GM23338 (cell line): ENCODE measurements at regions not wholly inside any gene's neighbourhood (a gene's known extent, or its start where the extent isn't known, plus 50 kb on each side); places are given as distances from the start of the nearest gene placed in this dataset.

Source experiments
- ATAC-seq: fragments of 200-7000 bp; cut with Tn5 transposase; 3 replicates; pipeline ENCODE4 v1.9.1; 2020
- DNase-seq: peaks from one replicate; pipeline ENCODE4 v3.0.0-alpha.2; 2015; ENCODE audit warnings: low spot score
- H2AFZ ChIP-seq: fragments of 200-600 bp; sonication (generic); 2 replicates; pipeline ENCODE4 v1.8.0; 2016; ENCODE audit warnings: antibody characterized with exemption, mild to moderate bottlenecking, moderate library complexity
- H3F3A ChIP-seq: fragments of 200-600 bp; sonication (generic); replicated peaks from 2 replicates; pipeline ENCODE4 v1.8.0; 2017; ENCODE audit warnings: antibody characterized with exemption, mixed run types, low read depth
- H3K27ac ChIP-seq: fragments of 200-600 bp; sonication (generic); 2 replicates; pipeline ENCODE4 v1.6.1; 2016; ENCODE audit warnings: low read depth
- H3K27me3 ChIP-seq: fragments of 200-600 bp; sonication (generic); 2 replicates; pipeline ENCODE4 v1.8.0; 2016; ENCODE audit warnings: mild to moderate bottlenecking, mixed run types, moderate library complexity; ENCODE audit not compliant: insufficient read depth
- H3K36me3 ChIP-seq: fragments of 200-600 bp; sonication (generic); 2 replicates; pipeline ENCODE4 v1.8.0; 2016; ENCODE audit warnings: mild to moderate bottlenecking; ENCODE audit not compliant: insufficient read depth
- H3K4me1 ChIP-seq: fragments of 200-600 bp; sonication (generic); 2 replicates; pipeline ENCODE4 v1.8.0; 2016; ENCODE audit warnings: mild to moderate bottlenecking, moderate library complexity; ENCODE audit not compliant: insufficient read depth
- H3K4me2 ChIP-seq: fragments of 200-600 bp; sonication (generic); 2 replicates; pipeline ENCODE4 v1.7.1; 2017; ENCODE audit warnings: mixed run types
- H3K4me3 ChIP-seq: fragments of 200-600 bp; sonication (generic); 2 replicates; pipeline ENCODE4 v1.6.1; 2016; ENCODE audit warnings: mixed run types
- H3K79me2 ChIP-seq: fragments of 200-600 bp; sonication (generic); replicated peaks from 2 replicates; pipeline ENCODE4 v1.8.0; 2017; ENCODE audit warnings: mild to moderate bottlenecking; ENCODE audit not compliant: insufficient read depth
- H3K9me2 ChIP-seq: fragments of 200-600 bp; sonication (generic); 2 replicates; pipeline ENCODE4 v1.8.0; 2017; ENCODE audit not compliant: insufficient read depth
- H4K20me1 ChIP-seq: fragments of 200-600 bp; sonication (generic); replicated peaks from 2 replicates; pipeline ENCODE4 v1.8.0; 2017; ENCODE audit warnings: mild to moderate bottlenecking; ENCODE audit not compliant: insufficient read depth
- H3K27ac Mint-ChIP-seq: 2 replicates; pipeline ENCODE4 v1.8.0; 2020; ENCODE audit warnings: inconsistent platforms, mild to moderate bottlenecking, moderate library complexity, mixed read lengths
- H3K27me3 Mint-ChIP-seq: 3 replicates; pipeline ENCODE4 v1.8.0; 2022; ENCODE audit warnings: low read depth, mild to moderate bottlenecking, moderate library complexity, mixed read lengths, inconsistent platforms; ENCODE audit not compliant: insufficient read depth, poor library complexity
- H3K36me3 Mint-ChIP-seq: 3 replicates; pipeline ENCODE4 v1.8.0; 2021; ENCODE audit warnings: low read depth, mild to moderate bottlenecking, inconsistent platforms, moderate library complexity, mixed read lengths
- H3K4me1 Mint-ChIP-seq: 3 replicates; pipeline ENCODE4 v1.8.0; 2020; ENCODE audit warnings: mild to moderate bottlenecking, inconsistent platforms, mixed read lengths
- H3K4me3 Mint-ChIP-seq: 3 replicates; pipeline ENCODE4 v1.8.0; 2021; ENCODE audit warnings: moderate library complexity, mild to moderate bottlenecking, inconsistent platforms, mixed read lengths
- H3K9me3 Mint-ChIP-seq: 3 replicates; pipeline ENCODE4 v1.8.0; 2020; ENCODE audit warnings: moderate library complexity, mild to moderate bottlenecking, inconsistent platforms, mixed read lengths
- CREB1 ChIP-seq: fragments of 250-450 bp; sonication (Bioruptor Pico); IDR thresholded peaks from 2 replicates; pipeline ENCODE4 v1.5.0; 2020; ENCODE audit warnings: low read depth, mild to moderate bottlenecking, moderate library complexity
- CTCF ChIP-seq, 2 experiments: fragments of 200-600 bp in 1 of 2; sonication (generic) in 1 of 2; conservative IDR thresholded peaks; 2 replicates each; pipeline versions ENCODE4 v1.5.1 to v1.6.1; 2016 to 2017; ENCODE audit warnings: antibody characterized with exemption in 2 of 2, low read depth in 2 of 2, mild to moderate bottlenecking in 2 of 2, moderate library complexity in 1 of 2
- EZH2phosphoT487 ChIP-seq: fragments of 200-600 bp; sonication (generic); IDR thresholded peaks from one replicate; pipeline ENCODE4 v1.8.1; 2018; ENCODE audit warnings: antibody characterized with exemption; ENCODE audit not compliant: unreplicated experiment
- JUNB ChIP-seq: IDR thresholded peaks from one replicate; pipeline ENCODE4 v1.6.1; 2016; ENCODE audit warnings: antibody characterized with exemption; ENCODE audit not compliant: unreplicated experiment
- NANOG ChIP-seq: IDR thresholded peaks from 2 replicates; pipeline ENCODE4 v1.6.1; 2016; ENCODE audit warnings: antibody characterized with exemption, borderline replicate concordance
- POLR2AphosphoS5 ChIP-seq: IDR thresholded peaks from 2 replicates; pipeline ENCODE4 v1.6.1; 2016; ENCODE audit warnings: antibody characterized with exemption, low read depth
- REST ChIP-seq: IDR thresholded peaks from one replicate; pipeline ENCODE4 v1.6.1; 2018; ENCODE audit warnings: antibody characterized with exemption; ENCODE audit not compliant: unreplicated experiment
- ZNF114 ChIP-seq: fragments of 250-450 bp; sonication (Bioruptor Pico); IDR thresholded peaks from 2 replicates; pipeline ENCODE4 v1.5.0; 2020; ENCODE audit warnings: mild to moderate bottlenecking, moderate library complexity
- ZNF331 ChIP-seq: fragments of 250-450 bp; sonication (Bioruptor Pico); IDR thresholded peaks from 2 replicates; pipeline ENCODE4 v1.5.0; 2020; ENCODE audit warnings: low read depth, mild to moderate bottlenecking, moderate library complexity
- ZNF462 ChIP-seq: fragments of 250-450 bp; sonication (Bioruptor Pico); IDR thresholded peaks from 2 replicates; pipeline ENCODE4 v1.5.0; 2020; ENCODE audit warnings: mild to moderate bottlenecking, moderate library complexity
- TF ChIP-seq, protein P1 (sequence below): IDR thresholded peaks from 2 replicates; pipeline ENCODE4 v1.6.1; 2016; ENCODE audit warnings: antibody characterized with exemption

DNA sequence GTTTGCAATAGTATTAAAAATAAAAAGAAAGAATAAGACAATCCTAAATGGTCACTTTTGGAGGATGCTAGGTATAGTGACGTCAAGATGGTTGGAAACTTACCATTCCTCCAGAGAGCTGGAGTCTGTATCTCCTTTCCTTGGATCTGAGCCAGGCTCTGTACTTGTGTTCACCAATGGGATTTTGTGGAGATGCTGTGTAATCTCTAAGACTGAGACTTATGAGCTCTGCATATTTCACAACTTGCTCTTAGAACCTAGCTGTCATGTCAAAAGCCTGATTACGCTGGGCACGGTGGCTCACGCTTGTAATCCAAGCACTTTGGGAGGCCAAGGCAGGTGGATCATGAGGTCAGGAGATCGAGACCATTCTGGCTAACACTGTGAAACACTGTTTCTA, 126.8 kb upstream of the CLSTN2 start (continued):
- no peak for TF ChIP-seq REST
- no peak for TF ChIP-seq NANOG
- TF ChIP-seq CTCF (conservative IDR thresholded peaks at IDR 0.05; ENCODE audit: low read depth in 2 of 2) = no peak

GRCh38 chr3:139803294-139803693, 125.5 kb upstream of the NMNAT3 start:
- Histone ChIP-seq H4K20me1 (no peaks in the 10 kb centered on the region), H3F3A (no peaks in the 10 kb centered on the region), H3K9me2 (peaks cover 6% of the 10 kb centered on the region; the same call in 1 of the 2 replicates), H3K79me2 (no peaks in the 10 kb centered on the region), H3K27ac (no peak overlapping the region), H3K4me1 (no peaks in the 10 kb centered on the region), H3K27me3 (no peaks in the 10 kb centered on the region), H3K4me3 (no peak overlapping the region), H3K36me3 (no peaks in the 10 kb centered on the region), H2AFZ (no peak overlapping the region), H3K4me2 (no peak overlapping the region)
- Mint-ChIP-seq H3K27me3 (no peaks in the 10 kb centered on the region), H3K9me3 (peaks cover 2% of the 10 kb centered on the region; the same call in 1 of the 3 replicates), H3K36me3 (no peaks in the 10 kb centered on the region), H3K4me3 (no peak overlapping the region), H3K4me1 (no peaks in the 10 kb centered on the region), H3K27ac (no peak overlapping the region)
- ATAC-seq = no peak
- DNase-seq = no peak
- no peak for TF ChIP-seq ZNF331 (CRISPR knock-in tag)
- TF ChIP-seq JUNB = no peak
- TF ChIP-seq ZNF462 (CRISPR knock-in tag) = no peak
- no peak for TF ChIP-seq CREB1 (CRISPR knock-in tag)
- no peak for TF ChIP-seq ZNF114 (CRISPR knock-in tag)
- no peak for TF ChIP-seq EZH2phosphoT487
- no peak for TF ChIP-seq POLR2AphosphoS5
- no peak for TF ChIP-seq NANOG
- TF ChIP-seq, protein P1, sequence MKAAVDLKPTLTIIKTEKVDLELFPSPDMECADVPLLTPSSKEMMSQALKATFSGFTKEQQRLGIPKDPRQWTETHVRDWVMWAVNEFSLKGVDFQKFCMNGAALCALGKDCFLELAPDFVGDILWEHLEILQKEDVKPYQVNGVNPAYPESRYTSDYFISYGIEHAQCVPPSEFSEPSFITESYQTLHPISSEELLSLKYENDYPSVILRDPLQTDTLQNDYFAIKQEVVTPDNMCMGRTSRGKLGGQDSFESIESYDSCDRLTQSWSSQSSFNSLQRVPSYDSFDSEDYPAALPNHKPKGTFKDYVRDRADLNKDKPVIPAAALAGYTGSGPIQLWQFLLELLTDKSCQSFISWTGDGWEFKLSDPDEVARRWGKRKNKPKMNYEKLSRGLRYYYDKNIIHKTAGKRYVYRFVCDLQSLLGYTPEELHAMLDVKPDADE = no peak
- no peak for TF ChIP-seq CTCF (conservative IDR thresholded peaks at IDR 0.05; ENCODE audit: low read depth in 2 of 2)
